GM12873 (cell line): ENCODE measurements at regions not wholly inside any gene's neighbourhood (a gene's known extent, or its start where the extent isn't known, plus 50 kb on each side); places are given as distances from the start of the nearest gene placed in this dataset.

Experiments used
- CTCF ChIP-seq: IDR thresholded peaks from 2 replicates; pipeline ENCODE4 v1.5.1; 2012; ENCODE audit warnings: low read depth, mild to moderate bottlenecking, moderate library complexity, low read length, control low read depth; ENCODE audit not compliant: insufficient read depth; ENCODE audit errors: missing control alignments

DNA sequence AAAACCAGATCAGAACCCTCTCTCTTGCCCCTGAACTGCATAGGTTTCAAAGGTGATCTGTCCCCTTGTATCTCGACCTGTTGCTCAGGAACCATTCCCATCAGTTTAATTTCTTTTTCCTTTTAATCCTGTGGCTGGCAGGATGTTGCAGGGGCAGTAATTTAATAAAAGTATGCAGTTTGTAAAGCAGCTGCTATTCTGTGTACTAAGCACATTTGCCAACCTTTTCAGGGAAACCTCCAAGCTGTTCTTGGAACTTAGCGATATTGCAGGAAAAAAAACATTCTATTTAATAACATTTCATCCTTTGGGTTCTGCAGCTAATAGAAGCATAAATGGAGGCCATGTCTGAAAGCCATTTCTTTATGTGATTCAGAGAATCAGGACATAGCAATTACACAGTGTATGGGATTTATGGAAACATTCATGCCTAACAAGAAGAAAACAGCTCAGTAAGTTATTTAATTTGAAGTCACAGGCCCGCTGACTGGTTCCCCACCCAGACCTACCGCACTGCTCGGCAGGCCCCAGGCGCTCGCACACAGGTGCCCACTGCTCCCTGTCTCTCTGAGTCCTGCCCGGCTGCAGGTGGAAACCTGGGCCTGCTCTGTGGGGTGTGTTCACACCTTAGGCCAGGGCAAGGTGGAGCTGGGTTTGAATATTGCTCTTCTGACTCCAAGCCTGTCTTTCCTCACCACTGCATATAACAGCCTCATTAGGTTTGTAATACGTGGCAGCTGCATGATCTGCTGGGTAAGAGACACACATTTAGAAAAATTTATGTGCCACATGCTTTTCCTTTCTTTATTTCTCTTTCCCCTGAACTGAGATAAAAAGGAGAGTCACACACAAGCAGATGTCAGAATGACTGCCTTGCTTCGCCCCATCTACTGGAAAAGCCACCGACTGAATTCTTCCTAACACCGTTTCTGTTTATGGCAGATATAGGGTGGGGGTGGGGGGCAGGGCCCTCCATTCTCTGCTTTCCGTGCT, 119.7 kb downstream of the SLC25A47 start:
- no peak for TF ChIP-seq CTCF

DNA sequence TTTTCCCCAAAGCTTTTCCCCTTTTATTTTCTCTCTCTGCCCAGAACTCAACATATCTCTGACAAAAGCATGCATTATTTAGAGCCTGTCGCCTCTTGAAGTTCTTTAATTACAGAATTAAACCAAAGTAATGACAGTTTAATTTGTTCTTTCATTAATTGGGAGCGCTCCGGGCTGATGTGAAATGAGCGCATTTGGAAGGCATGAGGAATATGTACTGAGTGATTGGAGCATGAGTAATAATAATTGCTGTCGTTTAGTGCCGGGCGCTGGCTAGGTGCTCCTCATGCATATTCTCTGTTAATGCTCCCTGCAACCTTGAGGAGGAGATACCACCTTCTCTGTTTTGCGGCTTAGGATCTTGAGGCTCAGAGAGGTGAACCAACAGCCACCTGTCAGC, 120.5 kb downstream of the SLC25A47 start:
- no peak for TF ChIP-seq CTCF

DNA sequence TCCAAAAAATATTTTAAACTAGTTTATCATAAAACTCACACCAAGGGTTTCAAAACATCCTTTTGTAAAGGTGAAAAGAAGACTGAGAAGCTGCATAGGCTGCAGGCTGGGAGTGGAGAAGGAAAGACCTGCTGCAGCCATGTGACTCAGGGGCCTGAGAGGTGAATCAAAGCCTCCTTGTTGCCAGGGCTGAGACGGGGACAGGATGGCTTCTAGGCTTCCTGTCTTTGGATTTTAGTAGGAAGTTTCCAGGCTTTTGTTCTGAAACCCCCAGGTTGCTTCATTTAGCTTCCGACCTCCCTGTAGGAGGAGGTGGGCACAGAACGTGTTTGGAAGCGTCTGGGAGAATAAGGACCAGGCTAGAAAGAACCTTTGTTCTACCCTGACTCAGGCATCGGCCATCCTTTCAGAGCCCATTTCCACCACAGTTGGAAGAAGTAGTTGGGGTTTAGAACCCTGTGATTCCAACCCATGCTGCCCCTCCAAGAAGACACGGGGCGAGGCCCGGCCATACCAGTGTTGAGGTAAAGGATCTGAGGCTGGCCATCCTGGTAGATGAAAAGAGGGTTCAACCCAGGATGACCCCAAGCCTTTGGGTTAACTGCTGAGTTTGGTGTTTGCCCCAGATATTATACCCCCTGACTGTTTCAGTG, 122.4 kb downstream of the SLC25A47 start:
- TF ChIP-seq CTCF, result no peak

GRCh38 chr14:100446572-100446971, 123.4 kb downstream of the SLC25A47 start:
- TF ChIP-seq CTCF, result no peak

DNA sequence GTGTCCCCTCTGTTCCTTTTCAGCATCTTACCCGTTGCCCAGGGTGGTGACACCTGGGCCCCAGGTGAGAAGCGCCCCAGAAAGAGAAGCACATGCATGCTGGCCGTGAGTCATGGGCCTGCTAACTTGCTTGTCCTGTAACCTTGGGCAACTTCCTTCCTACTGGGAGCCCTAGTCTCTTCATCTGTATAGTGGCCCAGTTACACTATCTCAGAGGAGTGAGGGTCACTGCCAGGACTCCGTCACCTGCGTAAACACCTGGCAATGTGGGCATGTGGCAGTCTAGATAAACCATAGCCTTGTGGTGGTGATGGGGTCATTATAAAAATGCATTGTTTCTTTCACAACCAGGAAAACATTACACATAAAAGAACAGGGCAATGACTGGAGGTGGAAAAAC, 125.2 kb downstream of the SLC25A47 start:
- no peak for TF ChIP-seq CTCF

- no peak for TF ChIP-seq CTCF
Measured at GRCh38 chr14:100449225-100449987, 126.3 kb downstream of the SLC25A47 start.

DNA sequence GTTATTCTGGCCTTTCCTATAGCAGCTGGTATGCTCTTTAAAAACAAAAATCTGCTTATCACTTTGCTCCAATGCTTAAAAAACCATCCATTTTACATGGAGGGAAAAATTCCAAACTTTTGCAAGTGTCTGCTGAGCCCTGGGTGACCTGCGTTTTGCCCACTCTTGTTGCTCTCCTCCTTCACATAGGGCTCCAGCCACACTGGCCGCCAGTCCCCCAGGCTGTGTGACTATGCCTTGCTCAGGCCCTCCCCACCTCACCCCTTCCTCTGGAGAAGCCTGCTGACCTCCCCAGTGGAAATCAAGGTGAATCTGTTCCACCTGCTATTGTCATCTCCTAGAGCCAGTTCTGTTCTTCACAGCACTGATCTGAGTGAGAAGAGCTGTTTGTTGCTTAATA, 126.9 kb downstream of the SLC25A47 start:
- no peak for TF ChIP-seq CTCF
